GM19463 (cell line): ENCODE measurements at regions not wholly inside any gene's neighbourhood (a gene's known extent, or its start where the extent isn't known, plus 50 kb on each side); places are given as distances from the start of the nearest gene placed in this dataset.
"Not testable (repeated sequence)": the region's sequence is repeated elsewhere in the genome, so short reads cannot be mapped to it uniquely, and the experiment has no call there.

Experiments
- ATAC-seq: cut with Tn5 transposase; IDR thresholded peaks from one replicate; pipeline ENCODE4 v1.9.1; 2021; ENCODE audit warnings: mild to moderate bottlenecking, moderate library complexity; ENCODE audit not compliant: unreplicated experiment

- no peak for ATAC-seq
Observed at GRCh38 chr6:150456466-150456865, 87.7 kb downstream of the IYD start.

- ATAC-seq: no peak
Observed at GRCh38 chr6:150456902-150457643, 88.3 kb downstream of the IYD start.

GRCh38 chr6:150458579-150458978 lies 89.8 kb downstream of the IYD start:
- ATAC-seq: no peak

GRCh38 chr6:150463852-150464251 lies 95.0 kb downstream of the IYD start:
- ATAC-seq: no peak

- ATAC-seq: no peak
Observed at GRCh38 chr6:150464966-150465365, 96.2 kb downstream of the IYD start.

- no peak for ATAC-seq
Observed at GRCh38 chr6:150465610-150466009, 96.8 kb downstream of the IYD start.

DNA sequence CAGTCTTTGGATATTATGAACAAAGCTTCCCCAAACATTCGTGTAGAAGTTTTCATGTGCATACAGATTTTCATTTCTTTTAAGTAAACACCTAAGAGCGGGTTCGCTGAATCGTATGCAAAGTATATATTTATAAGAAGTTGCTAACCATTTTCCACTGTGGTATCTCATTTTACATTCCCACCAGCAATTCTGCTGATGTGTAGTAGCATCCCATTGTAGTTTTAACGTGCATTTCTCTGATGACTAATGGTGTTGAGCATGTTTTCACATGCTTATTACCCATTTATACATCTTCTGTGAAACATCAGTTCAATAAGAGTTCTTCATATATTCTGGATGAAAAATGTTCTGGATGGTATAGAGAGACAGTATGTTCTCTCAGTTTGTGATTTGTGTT lies 97.4 kb downstream of the IYD start:
- ATAC-seq: no peak

GRCh38 chr6:150470131-150470530 lies 101.3 kb downstream of the IYD start:
- ATAC-seq: no peak

DNA sequence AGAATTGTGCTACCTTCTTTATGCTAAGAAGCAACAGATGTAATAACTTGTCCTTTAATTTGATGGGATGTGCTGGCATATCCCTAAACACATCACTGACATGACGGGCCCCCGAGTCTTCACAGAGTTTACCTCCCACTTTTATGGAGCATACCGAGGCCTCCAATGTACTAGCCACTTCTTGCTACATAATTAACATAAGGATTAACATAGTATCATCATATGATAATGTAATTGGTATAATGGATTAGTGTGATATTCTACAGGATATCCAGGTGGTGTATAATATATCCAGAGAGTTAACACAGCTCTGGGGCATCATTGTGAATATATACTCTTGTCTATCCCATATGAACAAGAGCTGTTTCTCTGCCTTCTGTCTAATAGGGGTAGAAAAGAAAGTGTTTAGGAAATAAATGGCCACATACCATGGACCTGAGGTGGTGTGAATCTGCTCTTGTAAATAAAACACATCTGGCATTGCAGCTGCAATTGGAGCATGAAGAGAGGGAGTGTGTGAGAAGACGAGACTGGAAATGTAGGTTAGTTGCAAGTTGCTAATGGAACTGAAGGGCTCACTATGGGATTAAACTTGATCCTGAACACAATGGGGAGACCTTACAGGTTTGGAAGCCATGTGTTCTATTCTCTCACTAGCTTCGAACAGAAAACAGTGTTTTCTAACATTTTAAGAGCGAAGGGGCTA lies 102.3 kb downstream of the IYD start:
- ATAC-seq: no peak

DNA sequence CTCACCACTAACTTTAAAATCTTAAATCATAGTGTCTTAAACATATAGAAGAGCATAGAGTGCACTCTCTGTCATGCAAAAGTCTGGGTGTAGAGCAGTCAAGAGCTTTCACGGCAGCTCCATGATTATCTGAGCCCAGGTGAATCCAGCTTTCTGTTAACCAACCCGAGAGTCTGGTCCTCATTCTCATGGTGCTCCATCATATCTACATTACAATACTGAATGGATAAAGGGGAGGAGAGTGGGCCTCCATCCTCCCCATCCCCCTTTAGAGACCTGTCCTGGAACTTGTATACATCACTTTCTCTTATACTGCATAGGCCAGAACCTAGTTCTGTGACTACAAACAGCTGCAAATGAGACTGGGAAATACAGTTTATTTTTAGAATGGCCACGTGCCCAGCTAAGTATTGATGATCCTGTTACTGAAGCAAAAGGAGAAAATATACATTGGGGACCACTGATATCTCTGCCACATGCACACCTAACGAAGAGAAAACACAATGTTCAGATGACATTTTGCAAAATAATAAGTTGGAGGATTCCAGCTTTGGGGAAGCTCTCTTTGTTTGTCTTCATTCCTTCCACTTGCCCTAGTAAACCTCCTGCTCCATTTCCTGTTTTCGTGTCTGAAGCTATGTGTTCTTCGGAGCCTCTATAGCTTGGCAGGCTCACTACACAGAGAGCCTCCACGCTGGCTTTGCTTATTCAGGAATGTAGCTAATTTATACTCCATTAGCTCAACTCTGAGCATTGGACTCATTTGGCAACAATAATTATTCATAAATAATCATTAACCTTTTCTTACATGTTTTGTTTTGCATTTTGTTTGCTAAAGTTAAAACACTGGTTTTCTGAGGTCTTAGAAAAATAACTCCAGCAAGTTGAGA lies 110.1 kb downstream of the IYD start:
- ATAC-seq: no peak

- peak; percentile 50 for ATAC-seq
Observed at GRCh38 chr6:150482883-150483409, 114.1 kb downstream of the IYD start.

DNA sequence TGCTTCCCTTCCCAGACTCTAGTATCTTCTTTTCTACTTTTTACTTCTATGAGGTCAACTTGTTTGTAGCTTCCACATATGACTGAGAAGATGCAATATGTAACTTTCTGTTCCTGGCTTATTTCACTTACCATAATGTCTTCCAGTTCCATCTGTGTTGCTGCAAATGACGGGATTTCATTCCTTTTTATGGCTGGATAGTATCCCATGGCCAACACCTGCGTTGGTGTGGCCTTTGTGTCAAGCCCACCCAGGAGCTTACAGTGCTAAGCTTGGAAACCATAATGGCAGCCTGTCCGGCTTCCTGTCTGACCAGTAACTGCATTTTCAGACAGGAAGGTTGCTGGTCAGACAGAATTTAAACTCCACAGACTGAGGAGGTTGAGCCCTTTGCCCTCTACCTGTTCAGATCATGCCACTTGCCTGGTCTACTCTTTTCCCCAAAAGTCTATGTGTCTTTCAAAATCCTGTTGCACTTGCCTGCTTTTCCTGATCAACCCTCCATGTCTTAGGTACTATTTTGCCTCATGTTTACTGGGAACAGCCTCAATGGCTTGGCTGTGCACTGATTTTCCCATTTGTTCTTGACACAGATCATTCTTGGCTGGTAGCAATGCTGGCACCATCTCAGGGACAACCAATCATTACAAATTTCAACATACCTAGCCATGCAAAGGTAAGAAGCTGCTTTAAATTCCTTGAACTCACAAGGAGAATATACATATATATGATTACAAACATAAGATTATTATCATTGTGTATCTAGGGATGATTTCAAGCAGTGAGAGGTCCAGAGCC lies 114.3 kb upstream of the PLEKHG1 start:
- no peak for ATAC-seq

- ATAC-seq: no peak
Observed at GRCh38 chr6:150486048-150486447, 113.6 kb upstream of the PLEKHG1 start.

GRCh38 chr6:150490586-150490985 lies 109.1 kb upstream of the PLEKHG1 start:
- ATAC-seq: no peak

GRCh38 chr6:150491131-150491810 lies 108.4 kb upstream of the PLEKHG1 start:
- peak; percentile 91 for ATAC-seq

DNA sequence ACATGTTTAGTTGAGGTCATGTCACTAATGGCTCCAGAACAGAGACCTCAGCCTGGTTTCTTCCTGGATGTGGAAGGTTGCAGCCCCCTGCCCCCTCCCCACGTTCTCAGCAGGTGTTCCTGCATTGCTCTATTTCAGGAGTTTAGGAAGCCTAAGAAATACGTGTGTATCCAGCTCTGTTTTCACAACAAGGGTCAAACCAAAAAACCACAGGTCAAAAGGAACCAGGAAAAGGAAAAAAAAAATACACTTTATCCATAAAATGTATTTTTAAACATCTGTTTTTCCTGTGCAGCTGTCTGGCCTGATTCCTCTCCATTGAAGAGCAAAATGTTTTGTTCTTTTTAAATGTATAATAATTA lies 107.9 kb upstream of the PLEKHG1 start:
- peak; percentile 9 for ATAC-seq

- no peak for ATAC-seq
Observed at GRCh38 chr6:150492507-150492906, 107.2 kb upstream of the PLEKHG1 start.

DNA sequence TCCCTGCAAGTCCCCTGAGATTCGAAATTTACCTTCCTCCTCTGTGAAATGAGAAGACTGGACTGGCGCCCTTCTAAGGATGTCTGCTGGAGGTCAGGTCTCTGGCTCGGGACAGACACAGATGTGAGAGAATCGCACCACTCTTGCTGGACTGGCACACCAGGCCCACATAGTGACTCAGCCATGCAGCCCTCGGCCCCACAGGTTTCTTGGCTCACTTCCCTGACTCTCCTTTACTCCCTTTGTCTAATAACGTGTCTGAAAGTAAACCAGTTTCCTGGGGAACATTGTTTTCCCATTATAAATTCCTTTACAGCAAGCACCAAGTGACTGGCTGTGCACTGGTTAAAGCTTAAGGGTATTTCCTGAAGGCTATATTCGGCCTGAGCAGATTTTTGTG lies 106.7 kb upstream of the PLEKHG1 start:
- no peak for ATAC-seq

DNA sequence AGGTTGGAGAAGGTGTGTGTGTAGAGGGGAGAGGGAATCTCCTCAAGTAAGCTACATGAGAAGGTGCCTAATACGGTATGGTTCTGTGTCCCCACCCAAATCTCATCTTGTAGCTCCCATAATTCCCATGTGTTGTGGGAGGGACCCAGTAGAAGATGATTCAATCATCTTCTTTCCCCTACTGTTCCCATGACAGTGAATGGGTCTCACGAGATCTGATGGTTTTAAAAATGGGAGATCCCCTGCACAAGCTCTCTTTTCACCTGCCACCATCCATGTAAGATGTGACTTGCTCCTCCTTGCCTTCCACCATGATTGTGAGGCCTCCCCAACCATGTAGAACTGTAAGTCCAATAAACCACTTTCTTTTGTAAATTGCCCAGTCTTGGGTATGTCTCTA lies 106.1 kb upstream of the PLEKHG1 start:
- not testable (repeated sequence) for ATAC-seq

GRCh38 chr6:150494241-150494640 lies 105.4 kb upstream of the PLEKHG1 start:
- no peak for ATAC-seq
